Panc1 (cell line): ENCODE measurements at regions not wholly inside any gene's neighbourhood (a gene's known extent, or its start where the extent isn't known, plus 50 kb on each side); places are given as distances from the start of the nearest gene placed in this dataset.

Experiments used
- ATAC-seq: fragments of 200-7000 bp; cut with Tn5 transposase; 2 replicates; pipeline ENCODE4 v1.9.1; 2020; ENCODE audit warnings: mild to moderate bottlenecking, moderate library complexity
- BruUV-seq: library from RNA; stranded (reverse); fragments of 400-500 nt; replicated peaks from 2 replicates; lab custom pipeline; 2021; lab: Mats Ljungman, UMichigan
- CTCF ChIA-PET: fragments of 300-600 bp; sonication (Branson Sonifier 250); formaldehyde crosslinking; loops from one replicate; lab custom pipeline; 2022; ENCODE audit warnings: antibody characterized with exemption; lab: Charles Lee
- POLR2A ChIA-PET: fragments of 300-600 bp; sonication (Branson Sonifier 250); formaldehyde crosslinking; loops from one replicate; lab custom pipeline; 2022; ENCODE audit warnings: antibody characterized with exemption; lab: Charles Lee
- DNase-seq: peaks from one replicate; pipeline ENCODE4 v3.0.0-alpha.2; 2010; ENCODE audit warnings: low read depth, low spot score
- H3K27ac ChIP-seq: 2 replicates; pipeline ENCODE4 v1.5.1; 2011; ENCODE audit warnings: mild to moderate bottlenecking, low read length, inconsistent platforms
- H3K27me3 ChIP-seq: fragments of 200-500 bp; sonication (Bioruptor generic); 2 replicates; pipeline ENCODE4 v1.6.0; 2014; ENCODE audit warnings: low read length, inconsistent platforms; ENCODE audit not compliant: control insufficient read depth, insufficient read depth
- H3K36me3 ChIP-seq: fragments of 200-500 bp; sonication (Bioruptor generic); 2 replicates; pipeline ENCODE4 v1.5.1; 2014; ENCODE audit warnings: inconsistent platforms, mild to moderate bottlenecking, low read length, moderate library complexity; ENCODE audit not compliant: control insufficient read depth, insufficient read depth
- H3K4me1 ChIP-seq: 2 replicates; pipeline ENCODE4 v1.5.1; 2011; ENCODE audit warnings: inconsistent platforms, mild to moderate bottlenecking, low read length, moderate library complexity; ENCODE audit not compliant: control insufficient read depth, insufficient read depth
- H3K4me3 ChIP-seq, 2 experiments: 2 replicates each; pipeline ENCODE4 v1.5.1; 2011 to 2012; ENCODE audit warnings: low read depth in 2 of 2, low read length in 2 of 2, mild to moderate bottlenecking in 2 of 2, inconsistent platforms in 1 of 2, moderate library complexity in 1 of 2
- H3K9me3 ChIP-seq: fragments of 200-500 bp; sonication (Bioruptor generic); 2 replicates; pipeline ENCODE4 v1.5.1; 2014; ENCODE audit warnings: low read depth, mild to moderate bottlenecking, inconsistent platforms, low read length, moderate library complexity; ENCODE audit not compliant: control insufficient read depth, insufficient read depth
- CTCF ChIP-seq: fragments of 450-650 bp; IDR thresholded peaks from 2 replicates; pipeline ENCODE4 v1.5.1; 2017; ENCODE audit warnings: mild to moderate bottlenecking
- POLR2AphosphoS5 ChIP-seq: IDR thresholded peaks from 2 replicates; pipeline ENCODE4 v1.6.1; 2012; ENCODE audit warnings: mild to moderate bottlenecking, low read depth, low read length, moderate library complexity
- REST ChIP-seq, 2 experiments: IDR thresholded peaks; 2 replicates each; pipeline ENCODE4 v1.6.1; 2011 to 2012; ENCODE audit warnings: low read depth in 2 of 2, control low read depth in 1 of 2, low read length in 1 of 2, mild to moderate bottlenecking in 1 of 2, moderate library complexity in 1 of 2; ENCODE audit not compliant: insufficient read depth in 1 of 2
- SIN3A ChIP-seq: IDR thresholded peaks from 2 replicates; pipeline ENCODE4 v1.6.1; 2012; ENCODE audit warnings: low read depth, mild to moderate bottlenecking, low read length, moderate library complexity, borderline replicate concordance; ENCODE audit not compliant: insufficient read depth
- TCF7L2 ChIP-seq: IDR thresholded peaks from 2 replicates; pipeline ENCODE4 v1.6.1; 2011; ENCODE audit warnings: mild to moderate bottlenecking, low read depth, low read length, inconsistent platforms
- in situ Hi-C: cut with HindIII; loops from 2 replicates; pipeline ENCODE4 v1.10.0; 2016; ENCODE audit warnings: low sequenced_read_pairs, low pct_unique_long_range_greater_than_20kb
- intact Hi-C: fragments of 100-400 bp; cut with micrococcal nuclease; formaldehyde crosslinking; loops from one replicate; pipeline ENCODE4 v1.10.0; 2022; ENCODE audit not compliant: unreplicated experiment

- Histone ChIP-seq H3K9me3 (no peaks in the 10 kb centered on the region), H3K36me3 (no peaks in the 10 kb centered on the region), H3K4me1 (no peaks in the 10 kb centered on the region; the same call in 1 of the 2 replicates), H3K27me3 (no peaks in the 10 kb centered on the region), H3K4me3 (no peak overlapping the region), H3K27ac (no peak overlapping the region)
- TF ChIP-seq POLR2AphosphoS5 (no peak), CTCF (0 out of 2 replicates have a peak, but pooled peaks have one; percentile 12)
- POLR2A ChIA-PET: no interaction called here
- BruUV-seq: no TSS peak
- in situ Hi-C loops: no loop called here
- CTCF ChIA-PET: no interaction called here
- ATAC-seq (no peak), DNase-seq (no peak)
- intact Hi-C loops: no loop called here
Observed at GRCh38 chr15:95449230-95449628, 881.3 kb upstream of the NR2F2 start.

GRCh38 chr15:95450413-95450812, 880.1 kb upstream of the NR2F2 start:
- TF ChIP-seq SIN3A (no peak), POLR2AphosphoS5 (no peak), REST (IDR thresholded peaks at IDR 0.05; ENCODE audit: insufficient read depth in 1 of 2, low read depth in 2 of 2, low read length in 1 of 2) (no peak), TCF7L2 (no peak), CTCF (no peak)
- no peaks in the 10 kb centered on the region; the same call in 1 of the 2 replicates for H3K4me1 ChIP-seq
- no peak overlapping the region for H3K27ac ChIP-seq
- no peaks in the 10 kb centered on the region for H3K9me3 ChIP-seq
- H3K27me3 ChIP-seq: no peaks in the 10 kb centered on the region
- BruUV-seq: no TSS peak
- no peak overlapping the region for H3K4me3 ChIP-seq
- ChIA-PET CTCF (no interaction called here), POLR2A (no interaction called here)
- no peak for DNase-seq
- ATAC-seq: no peak
- intact Hi-C loops: no loop called here
- no peaks in the 10 kb centered on the region for H3K36me3 ChIP-seq
- in situ Hi-C loops: no loop called here

- H3K4me3 ChIP-seq: no peak overlapping the region
- ATAC-seq (no peak), DNase-seq (no peak)
- no peaks in the 10 kb centered on the region; the same call in 1 of the 2 replicates for H3K4me1 ChIP-seq
- H3K27ac ChIP-seq: no peak overlapping the region
- CTCF ChIA-PET: no interaction called here
- BruUV-seq: no TSS peak
- no peaks in the 10 kb centered on the region for H3K27me3 ChIP-seq
- TF ChIP-seq CTCF: no peak
- TF ChIP-seq POLR2AphosphoS5: no peak
- no peak for TF ChIP-seq TCF7L2
- TF ChIP-seq SIN3A: no peak
- TF ChIP-seq REST (IDR thresholded peaks at IDR 0.05; ENCODE audit: insufficient read depth in 1 of 2, low read depth in 2 of 2, low read length in 1 of 2): no peak
- H3K9me3 ChIP-seq: no peaks in the 10 kb centered on the region
- H3K36me3 ChIP-seq: no peaks in the 10 kb centered on the region
- POLR2A ChIA-PET: no interaction called here
- in situ Hi-C loops: no loop called here
- intact Hi-C loops: no loop called here
Observed at GRCh38 chr15:95451938-95452337, 878.6 kb upstream of the NR2F2 start.
